H1 (cell line): ENCODE measurements at regions not wholly inside any gene's neighbourhood (a gene's known extent, or its start where the extent isn't known, plus 50 kb on each side); places are given as distances from the start of the nearest gene placed in this dataset.

Source experiments
- CTCF ChIA-PET: fragments of 300-600 bp; sonication (Branson Sonifier 250); formaldehyde crosslinking; loops from one replicate; lab custom pipeline; 2021; ENCODE audit not compliant: partially characterized antibody; lab: Charles Lee
- POLR2A ChIA-PET: fragments of 300-600 bp; sonication (Branson Sonifier 250); formaldehyde crosslinking; loops from one replicate; lab custom pipeline; 2021; ENCODE audit warnings: inconsistent platforms; ENCODE audit not compliant: partially characterized antibody; lab: Charles Lee
- DNase-seq, 2 experiments: peaks; one replicate each; pipeline versions ENCODE4 v3.0.0 to v3.0.0-alpha.2; 2010 to 2022; ENCODE audit warnings: low spot score in 2 of 2, low read depth in 1 of 2, mixed read lengths in 1 of 2
- FAIRE-seq: peaks from 2 replicates; lab custom pipeline; 2011; peaks lifted over from hg19 to GRCh38; lab: Jason Lieb, UNC
- H2AFZ ChIP-seq: 2 replicates; pipeline ENCODE4 v1.8.1; 2012; ENCODE audit warnings: low read length, inconsistent platforms
- H2AK5ac ChIP-seq: 2 replicates; pipeline ENCODE4 v1.6.1; 2013; ENCODE audit warnings: low read depth, low read length
- H2BK120ac ChIP-seq: replicated peaks from 2 replicates; pipeline ENCODE3; 2013; ENCODE audit warnings: low read depth, low read length, inconsistent platforms
- H2BK12ac ChIP-seq: 2 replicates; pipeline ENCODE4 v1.6.1; 2013; ENCODE audit warnings: low read depth, low read length
- H2BK15ac ChIP-seq: 2 replicates; pipeline ENCODE4 v1.6.1; 2013; ENCODE audit warnings: low read length
- H2BK20ac ChIP-seq: 2 replicates; pipeline ENCODE4 v1.6.1; 2013; ENCODE audit warnings: low read length
- H2BK5ac ChIP-seq: 2 replicates; pipeline ENCODE4 v1.6.1; 2013; ENCODE audit warnings: low read depth, low read length
- H3K14ac ChIP-seq: 2 replicates; pipeline ENCODE4 v1.6.1; 2013; ENCODE audit warnings: inconsistent platforms; ENCODE audit not compliant: insufficient read length
- H3K18ac ChIP-seq: 2 replicates; pipeline ENCODE4 v1.6.1; 2013; ENCODE audit warnings: low read length; ENCODE audit errors: extremely low read depth
- H3K23ac ChIP-seq: 2 replicates; pipeline ENCODE4 v1.6.1; 2013; ENCODE audit warnings: inconsistent platforms; ENCODE audit not compliant: insufficient read length
- H3K23me2 ChIP-seq: 2 replicates; pipeline ENCODE4 v1.6.1; 2013; ENCODE audit warnings: low read depth, low read length
- H3K27ac ChIP-seq: 2 replicates; pipeline ENCODE4 v1.6.1; 2011; ENCODE audit warnings: low read depth, low read length, inconsistent platforms
- H3K27me3 ChIP-seq, 4 experiments: replicated peaks in 1 of 4; 1 replicate in 1 of 4; 2 replicates in 3 of 4; pipeline versions ENCODE4 v1.6.1 to v1.8.1; 2011 to 2013; ENCODE audit warnings: low read length in 3 of 4, mild to moderate bottlenecking in 3 of 4, inconsistent platforms in 2 of 4, mixed read lengths in 2 of 4, moderate library complexity in 1 of 4; ENCODE audit not compliant: control insufficient read depth in 3 of 4, insufficient read depth in 3 of 4; ENCODE audit errors: extremely low read depth in 1 of 4
- H3K36me3 ChIP-seq, 4 experiments: 2 replicates each; pipeline versions ENCODE4 v1.6.1 to v1.8.1; 2011 to 2013; ENCODE audit warnings: mild to moderate bottlenecking in 4 of 4, low read length in 3 of 4, moderate library complexity in 2 of 4, control low read depth in 1 of 4, inconsistent platforms in 1 of 4; ENCODE audit not compliant: insufficient read depth in 4 of 4, control insufficient read depth in 2 of 4
- H3K4ac ChIP-seq: replicated peaks from 2 replicates; pipeline ENCODE3; 2013; ENCODE audit warnings: low read length, low read depth, mixed read lengths, inconsistent platforms; ENCODE audit not compliant: insufficient read length
- H3K4me1 ChIP-seq, 4 experiments: replicated peaks in 1 of 4; 1 replicate in 1 of 4; 2 replicates in 3 of 4; pipeline versions ENCODE4 v1.6.1 to v1.8.1; 2011 to 2013; ENCODE audit warnings: low read length in 3 of 4, inconsistent platforms in 2 of 4, mixed read lengths in 1 of 4; ENCODE audit not compliant: insufficient read depth in 4 of 4, control insufficient read depth in 3 of 4
- H3K4me2 ChIP-seq, 2 experiments: 2 replicates each; pipeline versions ENCODE4 v1.6.1 to v1.8.1; 2011 to 2013; ENCODE audit warnings: low read depth in 2 of 2, low read length in 2 of 2, control low read depth in 1 of 2, inconsistent platforms in 1 of 2, mild to moderate bottlenecking in 1 of 2; ENCODE audit not compliant: insufficient read depth in 1 of 2
- H3K4me3 ChIP-seq, 4 experiments: fragments of 200-600, 300-600 bp in 1 of 4; sonication (generic), shearing (Covaris generic), sonication (Bioruptor Twin) in 1 of 4; 2 replicates each; pipeline versions ENCODE4 v1.5.1 to v1.8.1; 2011 to 2016; ENCODE audit warnings: low read length in 4 of 4, low read depth in 3 of 4, control low read depth in 2 of 4, inconsistent platforms in 2 of 4, mild to moderate bottlenecking in 2 of 4, mixed read lengths in 1 of 4, moderate library complexity in 1 of 4; ENCODE audit not compliant: insufficient read depth in 2 of 4; ENCODE audit errors: extremely low read depth in 1 of 4
- H3K56ac ChIP-seq: replicated peaks from 2 replicates; pipeline ENCODE3; 2013; ENCODE audit warnings: low read depth, mild to moderate bottlenecking, mixed read lengths, low read length, inconsistent platforms; ENCODE audit not compliant: insufficient read length
- H3K79me1 ChIP-seq: 2 replicates; pipeline ENCODE4 v1.6.1; 2013; ENCODE audit warnings: low read depth, low read length, control low read depth
- H3K79me2 ChIP-seq, 2 experiments: 2 replicates each; pipeline versions ENCODE4 v1.6.1 to v1.8.1; 2012 to 2013; ENCODE audit warnings: low read length in 2 of 2, mild to moderate bottlenecking in 2 of 2, inconsistent platforms in 1 of 2; ENCODE audit not compliant: insufficient read depth in 2 of 2, control insufficient read depth in 1 of 2
- H3K9ac ChIP-seq, 4 experiments: replicated peaks in 1 of 4; 1 replicate in 1 of 4; 2 replicates in 3 of 4; pipeline versions ENCODE4 v1.6.1 to v1.8.1; 2011 to 2013; ENCODE audit warnings: low read depth in 3 of 4, low read length in 3 of 4, control low read depth in 2 of 4, mild to moderate bottlenecking in 2 of 4, moderate library complexity in 2 of 4, inconsistent platforms in 1 of 4; ENCODE audit errors: extremely low read depth in 1 of 4
- H3K9me3 ChIP-seq, 2 experiments: 2 replicates each; pipeline versions ENCODE4 v1.6.1 to v1.8.1; 2012 to 2013; ENCODE audit warnings: mild to moderate bottlenecking in 2 of 2, moderate library complexity in 2 of 2, control low read depth in 1 of 2, inconsistent platforms in 1 of 2, low read depth in 1 of 2, low read length in 1 of 2, mixed read lengths in 1 of 2; ENCODE audit not compliant: insufficient read depth in 2 of 2
- H4K20me1 ChIP-seq, 2 experiments: replicated peaks in 1 of 2; 2 replicates each; pipeline versions ENCODE3 to v1.8.1; 2011 to 2013; ENCODE audit warnings: inconsistent platforms in 2 of 2, low read length in 2 of 2, mild to moderate bottlenecking in 1 of 2; ENCODE audit not compliant: insufficient read depth in 2 of 2, control insufficient read depth in 1 of 2
- H4K5ac ChIP-seq: 2 replicates; pipeline ENCODE4 v1.6.1; 2013; ENCODE audit warnings: low read length, low read depth, mixed read lengths, inconsistent platforms; ENCODE audit not compliant: insufficient read length
- H4K8ac ChIP-seq: 2 replicates; pipeline ENCODE4 v1.8.0; 2013; ENCODE audit warnings: mild to moderate bottlenecking, moderate library complexity, low read length, inconsistent platforms; ENCODE audit not compliant: insufficient read depth; ENCODE audit errors: extremely low read depth
- H4K91ac ChIP-seq: replicated peaks from 2 replicates; pipeline ENCODE3; 2013; ENCODE audit warnings: low read length, mixed read lengths, inconsistent platforms; ENCODE audit not compliant: insufficient read length
- BACH1 ChIP-seq: IDR thresholded peaks from 2 replicates; pipeline ENCODE4 v1.6.1; 2012; ENCODE audit warnings: low read length, improper control_type of control experiment
- BCL11A ChIP-seq, 2 experiments: IDR thresholded peaks; one replicate each; pipeline ENCODE4 v1.6.1; 2011; ENCODE audit warnings: low read depth in 2 of 2, low read length in 2 of 2, mild to moderate bottlenecking in 2 of 2
- KDM5A ChIP-seq: fragments of 200-600 bp; IDR thresholded peaks from 2 replicates; pipeline ENCODE4 v1.7.1; 2012; ENCODE audit warnings: mild to moderate bottlenecking, low read length, inconsistent platforms, mixed read lengths
- POLR2A ChIP-seq, 2 experiments: IDR thresholded peaks; 1 replicate in 1 of 2; 2 replicates in 1 of 2; pipeline ENCODE4 v1.6.1; 2011; ENCODE audit warnings: low read depth in 2 of 2, low read length in 2 of 2, mild to moderate bottlenecking in 2 of 2; ENCODE audit errors: control extremely low read depth in 1 of 2
- RAD21 ChIP-seq, 2 experiments: IDR thresholded peaks in 1 of 2; conservative IDR thresholded peaks in 1 of 2; 2 replicates each; pipeline ENCODE4 v1.6.1; 2011; ENCODE audit warnings: low read depth in 2 of 2, low read length in 2 of 2, improper control_type of control experiment in 1 of 2, inconsistent platforms in 1 of 2, mild to moderate bottlenecking in 1 of 2, moderate library complexity in 1 of 2
- WGBS, 2 experiments: shearing (Covaris generic) in 1 of 2; methylation state at CpG; one replicate each; pipeline versions ENCODE4 v1.1.6 to v1.1.7; 2013 to 2015; ENCODE audit warnings: low lambda C conversion rate in 2 of 2, mixed read lengths in 2 of 2, inconsistent platforms in 1 of 2, low coverage in 1 of 2, missing lambda C conversion rate in 1 of 2; ENCODE audit not compliant: insufficient replicate concordance in 2 of 2, insufficient coverage in 1 of 2, insufficient read length in 1 of 2; ENCODE audit errors: extremely low coverage in 1 of 2, missing lambda C conversion rate in 1 of 2; 5-methylcytosine and 5-hydroxymethylcytosine counted together
- TF ChIP-seq, protein P1 (sequence below): IDR thresholded peaks from 2 replicates; pipeline ENCODE4 v1.6.1; 2012; ENCODE audit warnings: low read length, inconsistent platforms

- Histone ChIP-seq H2AK5ac (no peak overlapping the region), H2BK15ac (no peak overlapping the region), H3K4me1 (no peaks in the 10 kb centered on the region), H3K4me2 (no peak overlapping the region), H3K9me3 (no peaks in the 10 kb centered on the region; a peak in 1 of 4 replicates), H2BK12ac (no peak overlapping the region), H3K27ac (no peak overlapping the region), H4K5ac (no peak overlapping the region), H3K9ac (no peak overlapping the region), H3K23ac (no peak overlapping the region), H4K20me1 (no peaks in the 10 kb centered on the region), H2BK5ac (no peak overlapping the region), H3K79me2 (no peaks in the 10 kb centered on the region), H3K18ac (no peak overlapping the region), H3K4me3 (no peak overlapping the region), H3K27me3 (peaks cover 0 to 1% (median 0%) of the 10 kb centered on the region in 4 experiments; a peak in 1 of 7 replicates), H2AFZ (no peak overlapping the region), H4K91ac (no peak overlapping the region), H3K56ac (no peak overlapping the region), H3K36me3 (no peaks in the 10 kb centered on the region), H2BK120ac (no peak overlapping the region), H3K4ac (no peak overlapping the region), H2BK20ac (no peak overlapping the region), H3K14ac (no peak overlapping the region), H3K79me1 (no peaks in the 10 kb centered on the region), H4K8ac (no peak overlapping the region), H3K23me2 (no peaks in the 10 kb centered on the region)
- 85% methylated on average over 3 of the region's 3 CpGs; no CpG with 5 or more reads in 1 of the 2 experiments for WGBS, 2 experiments
- TF ChIP-seq POLR2A (IDR thresholded peaks at IDR 0.05; ENCODE audit: control extremely low read depth in 1 of 2, low read depth in 2 of 2, low read length in 2 of 2) (no peak), BCL11A (IDR thresholded peaks at IDR 0.05; ENCODE audit: low read depth in 2 of 2, low read length in 2 of 2) (no peak), KDM5A (no peak), RAD21 (IDR thresholded peaks at IDR 0.05 in 1 of 2, conservative IDR thresholded peaks at IDR 0.05 in 1 of 2; ENCODE audit: low read depth in 2 of 2, low read length in 2 of 2) (no peak), BACH1 (no peak)
- TF ChIP-seq, protein P1, sequence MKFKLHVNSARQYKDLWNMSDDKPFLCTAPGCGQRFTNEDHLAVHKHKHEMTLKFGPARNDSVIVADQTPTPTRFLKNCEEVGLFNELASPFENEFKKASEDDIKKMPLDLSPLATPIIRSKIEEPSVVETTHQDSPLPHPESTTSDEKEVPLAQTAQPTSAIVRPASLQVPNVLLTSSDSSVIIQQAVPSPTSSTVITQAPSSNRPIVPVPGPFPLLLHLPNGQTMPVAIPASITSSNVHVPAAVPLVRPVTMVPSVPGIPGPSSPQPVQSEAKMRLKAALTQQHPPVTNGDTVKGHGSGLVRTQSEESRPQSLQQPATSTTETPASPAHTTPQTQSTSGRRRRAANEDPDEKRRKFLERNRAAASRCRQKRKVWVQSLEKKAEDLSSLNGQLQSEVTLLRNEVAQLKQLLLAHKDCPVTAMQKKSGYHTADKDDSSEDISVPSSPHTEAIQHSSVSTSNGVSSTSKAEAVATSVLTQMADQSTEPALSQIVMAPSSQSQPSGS = no peak
- CTCF ChIA-PET = no interaction called here
- no peak for DNase-seq
- no peak for FAIRE-seq
- POLR2A ChIA-PET = no interaction called here
Measured at GRCh38 chr2:12412898-12413305, 303.8 kb upstream of the TRIB2 start.
